D721Med (cell line): ENCODE measurements at regions not wholly inside any gene's neighbourhood (a gene's known extent, or its start where the extent isn't known, plus 50 kb on each side); places are given as distances from the start of the nearest gene placed in this dataset.
"Not testable (repeated sequence)": the region's sequence is repeated elsewhere in the genome, so short reads cannot be mapped to it uniquely, and the experiment has no call there.

Experiments used
- DNase-seq: peaks from one replicate; pipeline ENCODE4 v3.0.0; 2011; ENCODE audit warnings: low spot score; ENCODE audit not compliant: insufficient read length
- FAIRE-seq: peaks from 2 replicates; lab custom pipeline; 2011; peaks lifted over from hg19 to GRCh38; lab: Jason Lieb, UNC
- CTCF ChIP-seq: IDR thresholded peaks from 2 replicates; pipeline ENCODE4 v1.5.1; 2012; ENCODE audit warnings: mild to moderate bottlenecking, control low read depth; ENCODE audit not compliant: insufficient read depth; ENCODE audit errors: missing control alignments

- no peak for DNase-seq
- no peak for FAIRE-seq
- TF ChIP-seq CTCF, result no peak
Observed at GRCh38 chr2:15758848-15759247, 167.2 kb downstream of the DDX1 start.

GRCh38 chr2:15759385-15759784 is 167.7 kb downstream of the DDX1 start:
- no peak for FAIRE-seq
- no peak for TF ChIP-seq CTCF
- DNase-seq, result no peak

- not testable (repeated sequence) for FAIRE-seq, DNase-seq
Observed at GRCh38 chr2:15759791-15760190, 168.1 kb downstream of the DDX1 start.

GRCh38 chr2:15760232-15760910 is 168.7 kb downstream of the DDX1 start:
- TF ChIP-seq CTCF, result no peak
- DNase-seq, result no peak
- FAIRE-seq, result no peak

- no peak for TF ChIP-seq CTCF
- no peak for DNase-seq
- FAIRE-seq, result no peak
Observed at GRCh38 chr2:15761056-15761455, 169.4 kb downstream of the DDX1 start.

- DNase-seq (no peak), FAIRE-seq (no peak)
- no peak for TF ChIP-seq CTCF
Observed at GRCh38 chr2:15761910-15762309, 170.2 kb downstream of the DDX1 start.

- TF ChIP-seq CTCF, result no peak
- DNase-seq (no peak), FAIRE-seq (no peak)
Observed at GRCh38 chr2:15762449-15762848, 170.8 kb downstream of the DDX1 start.
